Ascending aorta (tissue), 2 donors: ENCODE measurements at regions not wholly inside any gene's neighbourhood (a gene's known extent, or its start where the extent isn't known, plus 50 kb on each side); places are given as distances from the start of the nearest gene placed in this dataset.

ENCODE experiments used
- DNase-seq, 2 donors: peaks; one replicate each; pipeline ENCODE4 v3.0.0-alpha.2; 2019; ENCODE audit warnings: low spot score in 2 of 2
- H3K27ac ChIP-seq, 2 donors: fragments of 200-600 bp; sonication (generic); one replicate each; pipeline ENCODE4 v1.5.1; 2016 to 2017; ENCODE audit warnings: mild to moderate bottlenecking in 1 of 2
- H3K27me3 ChIP-seq: fragments of 200-600 bp; sonication (generic); one replicate; pipeline ENCODE4 v1.5.1; 2017
- H3K36me3 ChIP-seq, 2 donors: fragments of 200-600 bp; sonication (generic); one replicate each; pipeline ENCODE4 v1.5.1; 2016
- H3K4me1 ChIP-seq, 2 donors: fragments of 200-600 bp; sonication (generic); one replicate each; pipeline ENCODE4 v1.5.1; 2016 to 2017; ENCODE audit warnings: mild to moderate bottlenecking in 1 of 2
- H3K4me3 ChIP-seq, 2 donors: fragments of 200-600 bp; sonication (generic); one replicate each; pipeline ENCODE4 v1.5.1; 2016 to 2017; ENCODE audit warnings: mild to moderate bottlenecking in 1 of 2
- H3K9me3 ChIP-seq, 2 donors: fragments of 200-600 bp; sonication (generic); one replicate each; pipeline ENCODE4 v1.5.1; 2016
- intact Hi-C: fragments of 100-400 bp; cut with DNase I; formaldehyde crosslinking; loops from one replicate; pipeline ENCODE4 v1.15.1; 2023
- TF ChIP-seq, protein P1 (sequence below), 3 experiments: fragments of 200-600 bp in 2 of 3; fragments of 450-650 bp in 1 of 3; sonication (generic) in 2 of 3; IDR thresholded peaks; one replicate each; pipeline ENCODE4 v1.5.1; 2016 to 2019; ENCODE audit warnings: antibody characterized with exemption in 3 of 3, mild to moderate bottlenecking in 1 of 3, moderate library complexity in 1 of 3

DNA sequence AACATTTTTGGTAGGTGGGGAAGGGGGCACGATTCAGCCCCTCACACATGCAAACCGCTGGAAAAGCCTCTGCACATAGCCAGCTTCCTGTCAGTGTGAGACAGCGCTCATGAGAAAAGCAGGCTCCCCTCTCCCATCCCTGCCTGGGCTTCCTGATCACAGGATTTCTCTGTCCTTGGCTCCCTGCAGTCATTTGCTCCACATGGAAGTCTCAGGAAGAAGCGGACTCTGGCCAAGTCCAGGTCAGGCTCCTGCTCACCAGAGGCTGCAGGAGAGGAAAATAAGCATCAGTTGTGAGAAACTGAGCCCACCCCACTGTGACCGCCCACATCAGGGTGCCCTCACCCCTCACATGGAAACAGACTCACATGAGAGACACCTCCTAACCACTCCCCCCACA lies 664.3 kb upstream of the TENM3 start:
- no peak for DNase-seq
- no peak overlapping the region for H3K27ac ChIP-seq
- TF ChIP-seq, protein P1, sequence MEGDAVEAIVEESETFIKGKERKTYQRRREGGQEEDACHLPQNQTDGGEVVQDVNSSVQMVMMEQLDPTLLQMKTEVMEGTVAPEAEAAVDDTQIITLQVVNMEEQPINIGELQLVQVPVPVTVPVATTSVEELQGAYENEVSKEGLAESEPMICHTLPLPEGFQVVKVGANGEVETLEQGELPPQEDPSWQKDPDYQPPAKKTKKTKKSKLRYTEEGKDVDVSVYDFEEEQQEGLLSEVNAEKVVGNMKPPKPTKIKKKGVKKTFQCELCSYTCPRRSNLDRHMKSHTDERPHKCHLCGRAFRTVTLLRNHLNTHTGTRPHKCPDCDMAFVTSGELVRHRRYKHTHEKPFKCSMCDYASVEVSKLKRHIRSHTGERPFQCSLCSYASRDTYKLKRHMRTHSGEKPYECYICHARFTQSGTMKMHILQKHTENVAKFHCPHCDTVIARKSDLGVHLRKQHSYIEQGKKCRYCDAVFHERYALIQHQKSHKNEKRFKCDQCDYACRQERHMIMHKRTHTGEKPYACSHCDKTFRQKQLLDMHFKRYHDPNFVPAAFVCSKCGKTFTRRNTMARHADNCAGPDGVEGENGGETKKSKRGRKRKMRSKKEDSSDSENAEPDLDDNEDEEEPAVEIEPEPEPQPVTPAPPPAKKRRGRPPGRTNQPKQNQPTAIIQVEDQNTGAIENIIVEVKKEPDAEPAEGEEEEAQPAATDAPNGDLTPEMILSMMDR (IDR thresholded peaks at IDR 0.05), result no peak
- H3K27me3 ChIP-seq, result no peaks in the 10 kb centered on the region
- H3K9me3 ChIP-seq, result no peaks in the 10 kb centered on the region
- intact Hi-C loops, result no loop called here
- H3K4me3 ChIP-seq, result no peak overlapping the region
- H3K36me3 ChIP-seq, result no peaks in the 10 kb centered on the region
- no peaks in the 10 kb centered on the region for H3K4me1 ChIP-seq

DNA sequence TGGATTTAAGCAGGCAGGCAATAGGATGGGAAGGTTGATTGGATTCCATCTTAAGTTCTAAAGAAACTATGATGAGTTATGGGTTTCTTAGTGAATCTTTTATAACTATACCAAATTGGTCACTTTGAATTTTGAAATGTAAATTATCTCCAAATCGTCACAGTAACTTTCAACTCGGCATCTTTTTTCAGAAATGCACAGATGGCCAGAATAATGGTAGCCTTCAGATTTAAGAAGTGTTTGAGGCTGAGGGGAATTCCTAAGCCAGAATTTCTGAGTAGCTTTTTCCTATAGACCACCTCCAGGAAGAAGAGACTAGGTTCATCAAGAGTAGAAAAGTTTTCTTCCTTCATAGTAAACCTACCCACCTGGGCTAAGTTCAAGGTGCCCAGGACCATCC lies 663.7 kb upstream of the TENM3 start:
- Histone ChIP-seq H3K9me3 (no peaks in the 10 kb centered on the region), H3K27ac (no peak overlapping the region), H3K27me3 (no peaks in the 10 kb centered on the region), H3K4me3 (no peak overlapping the region), H3K4me1 (no peaks in the 10 kb centered on the region), H3K36me3 (no peaks in the 10 kb centered on the region)
- intact Hi-C loops, result no loop called here
- TF ChIP-seq, protein P1 (IDR thresholded peaks at IDR 0.05), result no peak
- DNase-seq, result no peak

DNA sequence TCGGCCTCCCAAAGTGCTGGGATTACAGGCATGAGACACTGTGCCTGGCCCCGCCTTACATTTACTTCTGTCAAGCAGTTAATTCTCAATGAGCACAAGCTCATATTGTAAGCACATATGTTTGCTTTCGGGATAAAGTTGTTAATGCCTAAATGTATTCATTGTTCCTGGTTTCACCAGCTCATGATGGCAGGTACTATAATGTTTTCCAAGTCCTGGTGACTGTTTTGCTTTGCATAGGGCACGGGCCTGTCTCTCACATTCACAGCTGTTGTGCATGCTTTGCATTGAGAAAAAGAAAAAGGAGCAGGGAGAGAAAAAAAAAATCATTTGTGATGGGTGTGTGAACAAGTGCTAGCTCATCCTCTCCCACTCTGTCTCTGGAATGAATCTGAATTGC lies 661.2 kb upstream of the TENM3 start:
- Histone ChIP-seq H3K27ac (no peak overlapping the region), H3K9me3 (no peaks in the 10 kb centered on the region), H3K4me1 (no peaks in the 10 kb centered on the region), H3K27me3 (no peaks in the 10 kb centered on the region), H3K4me3 (no peak overlapping the region), H3K36me3 (no peaks in the 10 kb centered on the region)
- DNase-seq, result no peak
- TF ChIP-seq, protein P1 (IDR thresholded peaks at IDR 0.05), result no peak
- intact Hi-C loops, result no loop called here

DNA sequence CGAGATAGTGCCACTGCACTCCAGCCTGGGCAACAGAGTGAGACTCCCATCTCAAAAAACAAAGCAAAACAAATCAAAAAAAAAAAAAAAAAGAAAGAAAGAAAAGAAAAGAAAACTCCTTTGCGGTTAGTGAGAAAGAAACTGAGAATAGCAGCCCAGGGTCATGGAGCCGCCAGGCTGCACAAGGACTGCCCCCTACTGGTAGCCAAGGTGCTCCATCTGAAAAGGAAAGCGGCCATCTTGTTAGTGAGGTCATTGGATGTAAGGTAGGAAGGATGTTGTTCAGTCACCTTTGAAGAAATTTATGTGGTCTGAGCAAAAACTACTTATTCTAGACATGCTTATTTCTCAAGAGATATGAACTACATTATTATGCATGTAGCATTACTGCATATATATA lies 660.6 kb upstream of the TENM3 start:
- no peaks in the 10 kb centered on the region for H3K4me1 ChIP-seq
- H3K4me3 ChIP-seq, result no peak overlapping the region
- H3K36me3 ChIP-seq, result no peaks in the 10 kb centered on the region
- intact Hi-C loops, result no loop called here
- H3K27me3 ChIP-seq, result no peaks in the 10 kb centered on the region
- H3K27ac ChIP-seq, result no peak overlapping the region
- DNase-seq, result no peak
- TF ChIP-seq, protein P1 (IDR thresholded peaks at IDR 0.05), result no peak
- H3K9me3 ChIP-seq, result no peaks in the 10 kb centered on the region

DNA sequence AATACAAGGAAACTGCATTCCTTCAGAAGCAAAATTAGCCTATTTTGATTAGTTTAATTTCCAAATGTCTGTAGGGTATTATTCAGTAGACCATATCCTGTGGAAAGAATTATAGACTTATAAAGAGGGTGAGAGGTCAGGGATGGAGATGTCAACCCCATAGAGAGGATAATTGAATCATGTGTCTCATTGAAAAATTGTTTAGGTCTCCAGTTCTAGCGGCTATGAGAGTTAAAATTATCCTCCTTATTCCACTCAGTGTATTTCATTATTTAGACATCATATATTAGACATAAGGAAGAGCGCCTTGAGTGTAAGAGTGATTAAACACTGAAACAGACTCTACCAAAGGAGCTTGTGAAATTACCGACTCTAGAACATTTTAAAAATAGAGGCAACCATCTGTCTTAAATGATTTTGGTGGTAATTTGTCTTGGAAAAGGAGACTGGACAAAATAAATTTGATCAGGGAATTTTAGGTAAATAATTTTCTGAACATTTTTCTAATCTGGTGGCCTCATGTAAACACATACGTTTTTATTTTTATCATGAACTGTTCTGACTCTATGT lies 654.4 kb upstream of the TENM3 start:
- Histone ChIP-seq H3K4me3 (no peak overlapping the region), H3K27me3 (no peaks in the 10 kb centered on the region), H3K9me3 (no peaks in the 10 kb centered on the region), H3K36me3 (no peaks in the 10 kb centered on the region), H3K27ac (no peak overlapping the region), H3K4me1 (no peaks in the 10 kb centered on the region)
- intact Hi-C loops, result no loop called here
- TF ChIP-seq, protein P1 (IDR thresholded peaks at IDR 0.05), result no peak
- DNase-seq, result no peak

DNA sequence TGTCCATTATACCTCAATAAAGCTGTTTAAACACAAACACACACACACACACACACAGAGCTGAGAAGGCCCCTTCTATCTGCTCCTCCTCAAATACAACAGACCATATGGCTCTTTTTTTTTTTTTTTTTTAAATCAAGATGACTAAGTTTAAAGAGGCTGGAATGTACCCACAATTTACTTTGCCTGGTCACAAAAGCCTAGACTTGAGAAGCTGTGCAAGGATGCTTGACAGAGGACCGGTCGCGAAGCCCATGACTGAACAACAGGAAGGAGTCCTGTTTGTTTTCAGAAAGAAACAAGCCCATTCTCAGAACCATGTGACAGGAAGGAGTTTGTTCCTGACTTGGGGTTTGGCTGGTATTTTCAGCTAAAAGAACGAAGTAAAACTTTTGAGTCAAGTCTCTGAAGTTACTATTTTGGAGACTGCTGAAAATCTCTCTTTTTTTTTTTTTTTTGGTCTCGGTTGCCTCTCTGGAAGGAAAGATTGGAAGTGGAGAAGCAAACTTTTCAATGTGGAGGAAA lies 650.9 kb upstream of the TENM3 start:
- H3K4me1 ChIP-seq, result no peaks in the 10 kb centered on the region
- H3K9me3 ChIP-seq, result no peaks in the 10 kb centered on the region
- TF ChIP-seq, protein P1 (IDR thresholded peaks at IDR 0.05), result no peak
- no peaks in the 10 kb centered on the region for H3K27me3 ChIP-seq
- intact Hi-C loops, result no loop called here
- no peak for DNase-seq
- no peaks in the 10 kb centered on the region for H3K36me3 ChIP-seq
- H3K4me3 ChIP-seq, result no peak overlapping the region
- H3K27ac ChIP-seq, result no peak overlapping the region
